Stimulated activated CD8-positive, alpha-beta memory T cell treated with anti-CD3 and anti-CD28 coated beads, Interleukin-15, amount 100 ng/mL, for 24 hours (primary cell): ENCODE measurements at regions not wholly inside any gene's neighbourhood (a gene's known extent, or its start where the extent isn't known, plus 50 kb on each side); places are given as distances from the start of the nearest gene placed in this dataset.
"Not testable (repeated sequence)": the region's sequence is repeated elsewhere in the genome, so short reads cannot be mapped to it uniquely, and the experiment has no call there.

Source experiments
- DNase-seq: peaks from one replicate; pipeline ENCODE4 v3.0.0-alpha.2; 2020; ENCODE audit warnings: low read depth

GRCh38 chr6:134607411-134607810 lies 289.5 kb upstream of the SGK1 start:
- no peak for DNase-seq

GRCh38 chr6:134605034-134605433 lies 287.1 kb upstream of the SGK1 start:
- DNase-seq: no peak

DNA sequence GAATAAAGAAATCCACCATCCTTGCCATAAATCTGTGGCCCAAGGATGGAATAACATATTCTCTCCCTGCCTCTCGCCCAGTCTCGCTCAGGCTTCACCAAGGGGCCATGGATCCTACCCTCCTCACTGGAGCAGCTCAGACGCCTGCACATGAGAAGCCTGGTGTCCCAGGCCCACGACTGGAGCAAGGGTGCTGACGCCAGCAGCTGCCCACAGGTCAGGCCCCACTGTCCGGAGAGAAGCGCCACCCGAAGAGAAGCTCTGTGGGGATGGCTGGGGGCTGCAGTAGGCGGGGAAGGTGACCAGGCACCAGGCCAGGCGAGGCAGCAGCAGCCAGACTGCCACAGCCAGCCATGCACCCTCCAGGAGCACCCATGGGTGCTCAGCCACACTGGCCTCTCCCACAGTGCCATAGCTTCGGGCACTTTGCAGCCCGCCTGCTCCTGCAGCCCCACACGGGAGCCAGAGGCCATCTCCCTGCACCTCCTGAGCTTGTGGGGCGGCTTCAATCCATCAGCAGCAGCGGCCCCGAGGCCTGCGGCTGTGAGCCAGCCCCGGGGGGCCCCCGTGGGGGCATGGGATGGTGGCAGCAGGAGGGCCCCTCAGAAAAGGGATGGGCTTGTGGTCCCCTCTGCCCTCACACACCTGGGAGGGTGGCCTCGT lies 286.2 kb upstream of the SGK1 start:
- no peak for DNase-seq

DNA sequence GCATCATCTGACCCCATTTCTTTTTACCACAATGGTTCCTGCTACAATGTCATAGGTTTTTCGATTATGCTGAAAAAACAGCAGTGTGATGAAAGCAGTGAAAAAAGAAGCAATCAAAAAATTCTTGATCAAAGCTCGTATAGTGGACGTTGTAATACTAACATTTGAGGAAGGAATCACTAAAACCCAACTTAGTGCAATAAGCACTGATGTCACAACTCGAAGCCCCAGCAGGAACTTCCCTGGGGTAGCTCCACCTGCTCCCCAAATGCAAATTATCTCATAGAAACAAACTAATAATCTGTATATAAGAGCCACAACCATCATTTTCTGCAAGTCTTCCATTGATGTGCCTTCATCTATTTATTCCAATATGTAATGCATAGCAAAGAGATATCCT lies 285.6 kb upstream of the SGK1 start:
- no peak for DNase-seq

DNA sequence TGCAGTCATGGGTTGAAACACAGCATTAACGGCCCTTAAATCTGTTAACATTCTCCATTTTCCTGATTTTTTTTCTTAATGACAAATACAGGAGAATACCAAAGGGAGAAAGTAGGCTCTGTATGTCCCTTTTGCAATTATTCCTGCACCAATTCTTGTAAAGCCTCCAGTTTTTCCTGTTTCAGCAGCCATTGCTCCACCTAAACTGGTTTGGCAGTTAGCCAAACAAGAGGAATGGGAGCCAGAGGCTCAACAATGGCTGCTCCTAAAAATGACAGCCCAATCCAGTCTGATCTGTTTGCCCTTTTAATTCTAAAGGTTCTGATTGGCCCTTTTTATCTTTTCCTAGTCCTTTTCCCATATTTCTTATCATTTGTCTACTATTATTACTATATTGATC lies 284.2 kb upstream of the SGK1 start:
- DNase-seq: no peak

GRCh38 chr6:134600671-134601070 lies 282.8 kb upstream of the SGK1 start:
- DNase-seq: no peak

- DNase-seq: no peak
Observed at GRCh38 chr6:134599079-134599478, 281.2 kb upstream of the SGK1 start.

DNA sequence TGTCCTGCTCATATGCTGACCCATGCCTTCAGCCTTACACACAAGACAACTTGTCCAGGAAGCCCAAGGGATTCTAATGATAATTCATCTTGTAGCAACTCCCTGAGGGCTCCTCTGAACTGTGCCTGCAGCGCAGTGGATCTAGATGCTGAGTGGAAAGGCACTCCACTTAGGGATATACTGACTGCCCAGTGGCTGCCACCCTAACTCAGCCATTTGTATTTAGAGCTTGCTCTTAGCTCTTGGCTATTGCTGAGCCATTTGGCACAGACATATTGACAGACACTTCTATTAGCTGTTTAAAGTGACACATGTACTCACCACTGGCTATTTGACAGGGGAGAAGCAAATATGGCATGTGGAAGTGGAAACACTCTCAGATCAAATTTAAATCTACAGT lies 278.3 kb upstream of the SGK1 start:
- no peak for DNase-seq

DNA sequence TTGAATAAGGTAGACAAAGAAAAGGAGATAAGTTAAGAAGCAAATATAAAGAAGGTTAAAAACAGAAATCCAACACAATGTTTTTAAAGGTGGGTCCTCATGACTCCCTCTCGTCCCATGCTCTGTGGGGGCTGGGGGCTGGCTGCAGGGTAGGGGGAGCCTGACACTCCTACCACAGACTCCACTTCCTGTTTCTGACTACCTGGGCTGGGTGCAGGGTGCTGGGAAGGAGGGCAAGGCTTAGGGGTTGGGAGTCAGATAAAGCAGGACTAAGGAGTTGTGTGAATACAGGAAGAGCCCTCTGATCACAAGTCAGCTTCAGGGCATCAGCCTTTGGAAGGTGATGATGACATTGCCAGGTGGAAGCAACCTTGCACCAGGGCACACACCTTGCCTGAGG lies 277.0 kb upstream of the SGK1 start:
- no peak for DNase-seq

DNA sequence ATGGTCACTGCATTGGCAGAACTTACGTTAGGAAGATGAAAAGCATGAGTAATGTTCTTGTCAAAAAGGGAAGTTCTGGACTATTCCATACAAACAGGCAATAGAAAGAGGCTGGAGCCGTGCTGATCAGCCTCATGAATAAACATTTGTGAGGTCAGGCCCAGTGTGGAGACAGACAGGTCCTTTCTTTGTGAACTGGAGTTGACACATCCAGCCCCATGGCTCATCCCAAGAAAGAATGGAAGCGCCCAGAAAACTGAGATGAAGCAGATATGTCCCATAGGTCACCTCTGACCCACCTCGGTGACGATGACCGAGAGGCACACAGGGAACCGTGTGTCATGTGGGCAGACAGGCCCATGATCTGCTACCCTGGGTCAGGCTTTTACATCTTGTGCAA lies 276.0 kb upstream of the SGK1 start:
- no peak for DNase-seq

- no peak for DNase-seq
Observed at GRCh38 chr6:134593442-134593841, 275.5 kb upstream of the SGK1 start.

GRCh38 chr6:134593024-134593423 lies 275.1 kb upstream of the SGK1 start:
- no peak for DNase-seq

DNA sequence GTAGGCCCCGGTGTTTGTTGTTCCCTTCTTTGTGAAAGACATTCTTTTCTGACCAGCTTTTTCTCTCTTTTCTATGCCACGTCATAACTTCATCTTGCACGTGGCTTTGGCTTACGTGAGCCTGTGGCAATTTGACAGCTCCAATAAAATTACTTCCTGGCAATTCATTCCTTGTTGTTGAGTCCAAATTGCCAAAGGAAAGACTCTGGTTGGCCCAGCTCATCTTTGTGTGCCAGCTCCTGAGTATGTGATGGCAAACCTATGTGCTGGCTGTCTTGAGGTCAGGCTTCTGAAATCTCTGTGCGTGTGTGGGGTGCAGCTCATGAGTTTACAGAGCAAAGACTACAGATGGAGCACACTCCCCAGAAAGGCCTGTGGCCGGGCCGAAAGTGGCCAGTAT lies 272.5 kb upstream of the SGK1 start:
- no peak for DNase-seq

- DNase-seq: no peak
Observed at GRCh38 chr6:134590004-134590403, 272.1 kb upstream of the SGK1 start.

GRCh38 chr6:134589512-134589911 lies 271.6 kb upstream of the SGK1 start:
- no peak for DNase-seq

DNA sequence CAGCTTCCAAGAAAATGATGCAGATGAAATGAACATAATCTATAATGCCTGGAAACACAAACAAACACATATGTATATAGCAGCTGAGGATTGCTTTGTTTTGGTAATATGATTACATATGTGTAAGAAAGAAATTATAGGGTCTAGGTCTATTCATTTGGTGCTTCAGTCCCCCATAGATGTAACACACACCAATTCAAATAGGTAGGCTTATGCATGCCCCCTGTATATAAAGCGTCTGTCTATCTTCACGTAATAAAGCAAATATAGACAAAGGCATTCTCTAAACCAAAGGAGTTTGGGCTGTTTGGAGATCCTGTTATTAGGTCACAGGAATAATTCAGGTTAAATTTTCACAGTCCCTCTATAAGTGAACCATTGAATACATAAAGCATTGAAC lies 270.4 kb upstream of the SGK1 start:
- no peak for DNase-seq

- DNase-seq: no peak
Observed at GRCh38 chr6:134585517-134585873, 267.6 kb upstream of the SGK1 start.

- no peak for DNase-seq
Observed at GRCh38 chr6:134584847-134585516, 267.1 kb upstream of the SGK1 start.

- no peak for DNase-seq
Observed at GRCh38 chr6:134577998-134578397, 260.1 kb upstream of the SGK1 start.

GRCh38 chr6:134575221-134575620 lies 257.3 kb upstream of the SGK1 start:
- no peak for DNase-seq

DNA sequence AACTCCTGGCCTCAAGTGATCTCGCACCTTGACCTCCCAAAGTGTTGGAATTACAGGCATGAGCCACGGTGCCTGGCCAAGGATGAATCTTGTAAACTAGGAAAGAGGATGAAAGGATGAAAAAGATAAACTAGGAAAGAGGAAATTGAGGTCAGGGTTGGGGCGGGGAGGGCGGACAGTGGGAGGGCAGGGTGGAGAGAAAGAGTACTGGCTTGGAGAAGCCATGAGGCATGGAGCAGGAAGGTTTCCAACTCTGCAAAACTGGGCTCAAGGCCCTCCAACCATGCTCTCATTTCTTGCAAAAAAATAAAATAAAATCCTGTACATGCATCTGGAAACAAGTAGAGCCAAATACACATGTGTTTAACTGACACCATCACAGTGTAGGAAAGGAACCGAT lies 256.6 kb upstream of the SGK1 start:
- DNase-seq: no peak

DNA sequence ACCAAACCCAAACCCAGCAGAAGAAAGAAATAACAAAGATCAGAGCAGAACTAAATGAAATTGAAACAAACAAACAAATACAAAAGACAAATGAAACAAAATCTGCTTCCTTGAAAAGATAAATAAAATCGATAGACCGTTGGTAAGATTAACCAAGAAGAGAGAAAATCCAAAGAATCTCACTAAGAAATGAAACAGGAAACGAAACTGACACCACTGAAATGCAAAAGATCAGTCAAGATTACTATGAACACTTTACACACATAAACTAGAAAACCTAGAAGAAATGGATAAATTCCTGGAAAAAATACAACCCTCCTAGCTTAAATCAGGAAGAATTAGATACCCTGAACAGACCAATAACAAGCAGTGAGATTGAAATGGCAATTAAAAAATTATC lies 252.1 kb upstream of the SGK1 start:
- not testable (repeated sequence) for DNase-seq

GRCh38 chr6:134564705-134565104 lies 246.8 kb upstream of the SGK1 start:
- DNase-seq: no peak

DNA sequence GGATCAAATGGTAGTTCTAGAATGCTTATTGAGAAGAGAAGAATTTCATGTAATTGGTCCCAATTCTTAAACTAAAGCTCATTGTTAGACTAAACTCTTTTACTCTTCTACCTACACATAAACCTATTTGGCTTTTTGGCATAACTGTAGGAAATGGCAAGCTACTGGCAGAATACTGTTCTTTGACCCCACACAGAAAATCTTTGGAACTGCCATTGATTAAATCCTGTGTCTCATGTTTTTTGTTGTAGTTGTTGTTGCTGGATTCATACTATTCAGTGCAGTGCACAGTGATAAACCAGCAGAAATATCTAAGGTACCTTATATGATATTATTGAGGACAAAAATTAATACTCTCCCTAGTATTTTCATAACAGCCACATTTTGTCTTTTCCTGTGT lies 242.1 kb upstream of the SGK1 start:
- no peak for DNase-seq
